ENCODE measurements at regions not wholly inside any gene's neighbourhood (a gene's known extent, or its start where the extent isn't known, plus 50 kb on each side); places are given as distances from the start of the nearest gene placed in this dataset.

- H3K9ac ChIP-seq (ENCODE audit: insufficient read depth, low read length, poor library complexity, severe bottlenecking), result no peak overlapping the region
- H3K9me3 Mint-ChIP-seq, result peaks cover 0 to 6% (median 0%) of the 10 kb centered on the region in 7 donors
- no peak overlapping the region for H3K27ac Mint-ChIP-seq
- H3K4me2 ChIP-seq (replicated peaks; ENCODE audit: extremely low read depth, low read length, poor library complexity, severe bottlenecking), result no peak overlapping the region
- no peaks in the 10 kb centered on the region for H3K4me1 ChIP-seq (ENCODE audit: control insufficient read depth in 1 of 2, insufficient read depth in 2 of 2, low read length in 2 of 2)
- H3K4me3 Mint-ChIP-seq, result no peak overlapping the region
- H3K27me3 Mint-ChIP-seq (ENCODE audit: low read depth in 3 of 3), result peaks cover 0 to 1% (median 0%) of the 10 kb centered on the region in 3 donors
- no peaks in the 10 kb centered on the region for H3K27me3 ChIP-seq (ENCODE audit: control insufficient read depth in 2 of 2, insufficient read depth in 2 of 2, low read length in 2 of 2)
- H4K20me1 ChIP-seq (ENCODE audit: insufficient read depth, low read length), result no peaks in the 10 kb centered on the region
- intact Hi-C loops (cut with micrococcal nuclease), result no loop called here
- WGBS (ENCODE audit: insufficient coverage), result no CpG with 5 or more reads among the region's 7 CpGs
- no peak overlapping the region for H2AFZ ChIP-seq (ENCODE audit: insufficient read depth, low read depth, low read length, poor library complexity, severe bottlenecking)
- H3K9me3 ChIP-seq (replicated peaks in 1 of 2; ENCODE audit: control insufficient read depth in 1 of 2, insufficient read depth in 1 of 2, low read length in 2 of 2), result peaks cover 0 to 4% of the 10 kb centered on the region in 2 donors
- no peaks in the 10 kb centered on the region for H3K4me1 Mint-ChIP-seq
- no peaks in the 10 kb centered on the region for H3K36me3 Mint-ChIP-seq
- H3K4me3 ChIP-seq (replicated peaks in 1 of 3; ENCODE audit: low read depth in 2 of 3, low read length in 3 of 3), result no peak overlapping the region
- no peak for DNase-seq
- no peaks in the 10 kb centered on the region for H3K79me2 ChIP-seq (ENCODE audit: insufficient read depth, low read length)
- H3K36me3 ChIP-seq (replicated peaks in 1 of 2; ENCODE audit: control insufficient read depth in 1 of 2, insufficient read depth in 2 of 2, low read length in 2 of 2), result no peaks in the 10 kb centered on the region
- no peak for TF ChIP-seq CTCF (IDR thresholded peaks at IDR 0.05)
- H3K27ac ChIP-seq (ENCODE audit: low read depth in 1 of 2, low read length in 2 of 2), result no peak overlapping the region
Measured at GRCh38 chr12:115155665-115156645, 472.0 kb upstream of the TBX3 start.

- H3K79me2 ChIP-seq (ENCODE audit: insufficient read depth, low read length), result no peaks in the 10 kb centered on the region
- no peak overlapping the region for H2AFZ ChIP-seq (ENCODE audit: insufficient read depth, low read depth, low read length, poor library complexity, severe bottlenecking)
- no peaks in the 10 kb centered on the region for H3K36me3 Mint-ChIP-seq
- no peaks in the 10 kb centered on the region for H3K36me3 ChIP-seq (replicated peaks in 1 of 2; ENCODE audit: control insufficient read depth in 1 of 2, insufficient read depth in 2 of 2, low read length in 2 of 2)
- DNase-seq, result no peak
- TF ChIP-seq CTCF (IDR thresholded peaks at IDR 0.05), result no peak
- no peak overlapping the region for H3K4me3 Mint-ChIP-seq
- intact Hi-C loops (cut with micrococcal nuclease), result no loop called here
- H3K27me3 Mint-ChIP-seq (ENCODE audit: low read depth in 3 of 3), result peaks cover 1 to 3% (median 2%) of the 10 kb centered on the region in 3 donors
- H3K4me2 ChIP-seq (replicated peaks; ENCODE audit: extremely low read depth, low read length, poor library complexity, severe bottlenecking), result no peak overlapping the region
- H3K9ac ChIP-seq (ENCODE audit: insufficient read depth, low read length, poor library complexity, severe bottlenecking), result no peak overlapping the region
- WGBS (ENCODE audit: insufficient coverage), result 46% methylated on average over 3 of the region's 7 CpGs
- H3K27ac ChIP-seq (ENCODE audit: low read depth in 1 of 2, low read length in 2 of 2), result no peak overlapping the region
- H3K9me3 ChIP-seq (replicated peaks in 1 of 2; ENCODE audit: control insufficient read depth in 1 of 2, insufficient read depth in 1 of 2, low read length in 2 of 2), result peaks cover 4 to 7% of the 10 kb centered on the region in 2 donors
- no peaks in the 10 kb centered on the region for H3K4me1 Mint-ChIP-seq
- H3K4me1 ChIP-seq (ENCODE audit: control insufficient read depth in 1 of 2, insufficient read depth in 2 of 2, low read length in 2 of 2), result no peaks in the 10 kb centered on the region
- no peaks in the 10 kb centered on the region for H4K20me1 ChIP-seq (ENCODE audit: insufficient read depth, low read length)
- peaks cover 0 to 8% (median 5%) of the 10 kb centered on the region in 7 donors for H3K9me3 Mint-ChIP-seq
- H3K27me3 ChIP-seq (ENCODE audit: control insufficient read depth in 2 of 2, insufficient read depth in 2 of 2, low read length in 2 of 2), result no peaks in the 10 kb centered on the region
- no peak overlapping the region for H3K4me3 ChIP-seq (replicated peaks in 1 of 3; ENCODE audit: low read depth in 2 of 3, low read length in 3 of 3)
- H3K27ac Mint-ChIP-seq, result no peak overlapping the region
Measured at GRCh38 chr12:115149685-115150378, 465.9 kb upstream of the TBX3 start.
